ENCODE measurements at regions not wholly inside any gene's neighbourhood (a gene's known extent, or its start where the extent isn't known, plus 50 kb on each side); places are given as distances from the start of the nearest gene placed in this dataset.

GRCh38 chr2:11097038-11097720 lies 58.1 kb upstream of the SLC66A3 start:
- Histone ChIP-seq H3K4me1 (no peaks in the 10 kb centered on the region), H3K36me3 (no peaks in the 10 kb centered on the region), H3K27ac (no peak overlapping the region), H3K27me3 (no peaks in the 10 kb centered on the region), H3K9me3 (no peaks in the 10 kb centered on the region), H3K4me3 (no peak overlapping the region)
- DNase-seq (ENCODE audit: extremely low spot score in 2 of 2): peak in 1 of 2 donors; percentile 77
- intact Hi-C loops (cut with DNase I): no loop called here
- TF ChIP-seq POLR2AphosphoS5 (IDR thresholded peaks at IDR 0.05; ENCODE audit: insufficient read depth in 1 of 2, low read depth in 1 of 2) (no peak), CTCF (IDR thresholded peaks at IDR 0.05) (no peak)

GRCh38 chr2:11097854-11098387 lies 57.3 kb upstream of the SLC66A3 start:
- H3K4me3 ChIP-seq: no peak overlapping the region
- no peaks in the 10 kb centered on the region for H3K4me1 ChIP-seq
- TF ChIP-seq POLR2AphosphoS5 (IDR thresholded peaks at IDR 0.05; ENCODE audit: insufficient read depth in 1 of 2, low read depth in 1 of 2) (no peak), POLR2A (IDR thresholded peaks at IDR 0.05) (no peak), CTCF (IDR thresholded peaks at IDR 0.05) (no peak)
- no peaks in the 10 kb centered on the region for H3K27me3 ChIP-seq
- intact Hi-C loops (cut with DNase I): no loop called here
- no peaks in the 10 kb centered on the region for H3K9me3 ChIP-seq
- peak in 1 of 2 donors; percentile 84 for DNase-seq (ENCODE audit: extremely low spot score in 2 of 2)
- no peak overlapping the region for H3K27ac ChIP-seq
- no peaks in the 10 kb centered on the region for H3K36me3 ChIP-seq

- no peak for TF ChIP-seq POLR2A (IDR thresholded peaks at IDR 0.05)
- no peak for TF ChIP-seq POLR2AphosphoS5 (IDR thresholded peaks at IDR 0.05; ENCODE audit: insufficient read depth in 1 of 2, low read depth in 1 of 2)
- TF ChIP-seq CTCF (IDR thresholded peaks at IDR 0.05): no peak
- no peak overlapping the region for H3K4me3 ChIP-seq
- no peaks in the 10 kb centered on the region for H3K4me1 ChIP-seq
- H3K9me3 ChIP-seq: no peaks in the 10 kb centered on the region
- H3K36me3 ChIP-seq: no peaks in the 10 kb centered on the region
- H3K27me3 ChIP-seq: no peaks in the 10 kb centered on the region
- DNase-seq (ENCODE audit: extremely low spot score in 2 of 2): peak; percentile 27 to 93
- intact Hi-C loops (cut with DNase I): no loop called here
- H3K27ac ChIP-seq: no peak overlapping the region
Measured at GRCh38 chr2:11099122-11100065, 55.9 kb upstream of the SLC66A3 start.

- Histone ChIP-seq H3K27ac (no peak overlapping the region), H3K4me1 (no peaks in the 10 kb centered on the region), H3K27me3 (no peaks in the 10 kb centered on the region), H3K4me3 (no peak overlapping the region), H3K36me3 (no peaks in the 10 kb centered on the region), H3K9me3 (no peaks in the 10 kb centered on the region)
- TF ChIP-seq POLR2AphosphoS5 (IDR thresholded peaks at IDR 0.05; ENCODE audit: insufficient read depth in 1 of 2, low read depth in 1 of 2): no peak
- TF ChIP-seq CTCF (IDR thresholded peaks at IDR 0.05): no peak
- no peak for TF ChIP-seq POLR2A (IDR thresholded peaks at IDR 0.05)
- peak; percentile 18 to 25 for DNase-seq (ENCODE audit: extremely low spot score in 2 of 2)
- intact Hi-C loops (cut with DNase I): no loop called here
Measured at GRCh38 chr2:11100130-11100529, 55.1 kb upstream of the SLC66A3 start.
